K562 (cell line): ENCODE measurements at regions not wholly inside any gene's neighbourhood (a gene's known extent, or its start where the extent isn't known, plus 50 kb on each side); places are given as distances from the start of the nearest gene placed in this dataset.

Experiments
- CHCHD3 ChIP-seq: fragments of 250-450 bp; sonication (Bioruptor Pico); IDR thresholded peaks from 2 replicates; pipeline ENCODE4 v2.1.2; 2022; ENCODE audit warnings: mild to moderate bottlenecking
- EZH2 ChIP-seq: IDR thresholded peaks from 2 replicates; pipeline ENCODE4 v1.6.1; 2012; ENCODE audit warnings: low read depth, mild to moderate bottlenecking, inconsistent platforms, low read length, borderline replicate concordance
- GATA2 ChIP-seq: sonication (generic); formaldehyde crosslinking; IDR thresholded peaks from 2 replicates; pipeline ENCODE4 v1.4.0; 2020; ENCODE audit warnings: mild to moderate bottlenecking, missing genetic modification reagents
- HDAC2 ChIP-seq: fragments of 450-650 bp; IDR thresholded peaks from 2 replicates; pipeline ENCODE4 v1.6.1; 2016; ENCODE audit warnings: mild to moderate bottlenecking
- MEF2D ChIP-seq: conservative IDR thresholded peaks from 2 replicates; pipeline ENCODE4 v1.6.1; 2016; ENCODE audit warnings: low read depth, missing genetic modification characterization, missing compliant biosample characterization
- RBM22 ChIP-seq: fragments of 200-400 bp; formaldehyde crosslinking; IDR thresholded peaks from 2 replicates; pipeline ENCODE4 v1.6.1; 2018; ENCODE audit warnings: low read length, low read depth; ENCODE audit not compliant: poor library complexity, severe bottlenecking
- RFX5 ChIP-seq: IDR thresholded peaks from 2 replicates; pipeline ENCODE4 v1.6.1; 2011; ENCODE audit warnings: low read depth, mild to moderate bottlenecking, improper control_type of control experiment, low read length
- RNF2 ChIP-seq: sonication (generic); IDR thresholded peaks from 2 replicates; pipeline ENCODE4 v1.6.1; 2016
- SMARCA5 ChIP-seq: fragments of 450-650 bp; IDR thresholded peaks from 2 replicates; pipeline ENCODE4 v1.6.1; 2016
- SPI1 ChIP-seq: IDR thresholded peaks from 2 replicates; pipeline ENCODE4 v1.6.1; 2011; ENCODE audit warnings: low read depth, low read length, control low read depth, borderline replicate concordance
- ZBTB1 ChIP-seq: sonication (generic); formaldehyde crosslinking; IDR thresholded peaks from 2 replicates; pipeline ENCODE4 v1.8.1; 2023; ENCODE audit warnings: missing genetic modification reagents, low read depth, mild to moderate bottlenecking, borderline replicate concordance
- TF ChIP-seq, protein P1 (sequence below), 3 experiments: IDR thresholded peaks in 2 of 3; conservative IDR thresholded peaks in 1 of 3; 2 replicates each; pipeline ENCODE4 v1.5.1; 2011 to 2012; ENCODE audit warnings: low read length in 3 of 3, mild to moderate bottlenecking in 3 of 3, control low read depth in 2 of 3, improper control_type of control experiment in 1 of 3, inconsistent platforms in 1 of 3, low read depth in 1 of 3, mixed read lengths in 1 of 3, moderate library complexity in 1 of 3; ENCODE audit not compliant: insufficient read depth in 2 of 3
- TF ChIP-seq, protein P2 (sequence below): fragments of 150-350 bp; IDR thresholded peaks from 2 replicates; pipeline ENCODE4 v1.6.1; 2014; ENCODE audit warnings: low read depth, mild to moderate bottlenecking, low read length, borderline replicate concordance

DNA sequence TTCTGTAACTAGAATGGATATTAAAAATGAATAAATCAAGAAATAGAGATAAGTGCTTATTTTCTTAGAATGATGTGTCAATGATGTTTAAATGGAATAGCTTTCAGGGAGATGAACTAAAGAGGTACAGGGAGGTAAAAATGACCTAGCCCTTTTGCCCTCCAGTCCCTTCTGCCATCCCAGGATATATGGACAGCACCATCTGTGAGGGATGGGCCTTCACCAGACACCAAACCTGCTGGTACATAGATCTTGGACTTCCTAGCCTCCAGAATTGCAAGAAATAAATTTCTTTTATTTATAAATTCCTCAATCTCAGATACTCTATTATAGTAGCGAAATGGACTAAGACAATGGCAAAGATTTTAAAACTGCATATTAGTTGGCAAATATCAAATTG lies 352.0 kb upstream of the THBS1 start:
- TF ChIP-seq, protein P1, sequence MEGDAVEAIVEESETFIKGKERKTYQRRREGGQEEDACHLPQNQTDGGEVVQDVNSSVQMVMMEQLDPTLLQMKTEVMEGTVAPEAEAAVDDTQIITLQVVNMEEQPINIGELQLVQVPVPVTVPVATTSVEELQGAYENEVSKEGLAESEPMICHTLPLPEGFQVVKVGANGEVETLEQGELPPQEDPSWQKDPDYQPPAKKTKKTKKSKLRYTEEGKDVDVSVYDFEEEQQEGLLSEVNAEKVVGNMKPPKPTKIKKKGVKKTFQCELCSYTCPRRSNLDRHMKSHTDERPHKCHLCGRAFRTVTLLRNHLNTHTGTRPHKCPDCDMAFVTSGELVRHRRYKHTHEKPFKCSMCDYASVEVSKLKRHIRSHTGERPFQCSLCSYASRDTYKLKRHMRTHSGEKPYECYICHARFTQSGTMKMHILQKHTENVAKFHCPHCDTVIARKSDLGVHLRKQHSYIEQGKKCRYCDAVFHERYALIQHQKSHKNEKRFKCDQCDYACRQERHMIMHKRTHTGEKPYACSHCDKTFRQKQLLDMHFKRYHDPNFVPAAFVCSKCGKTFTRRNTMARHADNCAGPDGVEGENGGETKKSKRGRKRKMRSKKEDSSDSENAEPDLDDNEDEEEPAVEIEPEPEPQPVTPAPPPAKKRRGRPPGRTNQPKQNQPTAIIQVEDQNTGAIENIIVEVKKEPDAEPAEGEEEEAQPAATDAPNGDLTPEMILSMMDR (IDR thresholded peaks at IDR 0.05 in 2 of 3, conservative IDR thresholded peaks at IDR 0.05 in 1 of 3; ENCODE audit: insufficient read depth in 2 of 3, low read depth in 1 of 3, low read length in 3 of 3): no peak
- TF ChIP-seq ZBTB1 (no peak), GATA2 (no peak), RFX5 (no peak), HDAC2 (no peak), RBM22 (no peak), EZH2 (no peak), SMARCA5 (no peak), CHCHD3 (CRISPR knock-in tag) (no peak), RNF2 (no peak), MEF2D (tag) (no peak), SPI1 (no peak)
- TF ChIP-seq, protein P2, sequence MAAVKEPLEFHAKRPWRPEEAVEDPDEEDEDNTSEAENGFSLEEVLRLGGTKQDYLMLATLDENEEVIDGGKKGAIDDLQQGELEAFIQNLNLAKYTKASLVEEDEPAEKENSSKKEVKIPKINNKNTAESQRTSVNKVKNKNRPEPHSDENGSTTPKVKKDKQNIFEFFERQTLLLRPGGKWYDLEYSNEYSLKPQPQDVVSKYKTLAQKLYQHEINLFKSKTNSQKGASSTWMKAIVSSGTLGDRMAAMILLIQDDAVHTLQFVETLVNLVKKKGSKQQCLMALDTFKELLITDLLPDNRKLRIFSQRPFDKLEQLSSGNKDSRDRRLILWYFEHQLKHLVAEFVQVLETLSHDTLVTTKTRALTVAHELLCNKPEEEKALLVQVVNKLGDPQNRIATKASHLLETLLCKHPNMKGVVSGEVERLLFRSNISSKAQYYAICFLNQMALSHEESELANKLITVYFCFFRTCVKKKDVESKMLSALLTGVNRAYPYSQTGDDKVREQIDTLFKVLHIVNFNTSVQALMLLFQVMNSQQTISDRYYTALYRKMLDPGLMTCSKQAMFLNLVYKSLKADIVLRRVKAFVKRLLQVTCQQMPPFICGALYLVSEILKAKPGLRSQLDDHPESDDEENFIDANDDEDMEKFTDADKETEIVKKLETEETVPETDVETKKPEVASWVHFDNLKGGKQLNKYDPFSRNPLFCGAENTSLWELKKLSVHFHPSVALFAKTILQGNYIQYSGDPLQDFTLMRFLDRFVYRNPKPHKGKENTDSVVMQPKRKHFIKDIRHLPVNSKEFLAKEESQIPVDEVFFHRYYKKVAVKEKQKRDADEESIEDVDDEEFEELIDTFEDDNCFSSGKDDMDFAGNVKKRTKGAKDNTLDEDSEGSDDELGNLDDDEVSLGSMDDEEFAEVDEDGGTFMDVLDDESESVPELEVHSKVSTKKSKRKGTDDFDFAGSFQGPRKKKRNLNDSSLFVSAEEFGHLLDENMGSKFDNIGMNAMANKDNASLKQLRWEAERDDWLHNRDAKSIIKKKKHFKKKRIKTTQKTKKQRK: no peak
